Activated CD8-positive, alpha-beta memory T cell treated with anti-CD3 and anti-CD28 coated beads, Interleukin-2, amount 50 U/mL, for 48 hours (primary cell): ENCODE measurements at regions not wholly inside any gene's neighbourhood (a gene's known extent, or its start where the extent isn't known, plus 50 kb on each side); places are given as distances from the start of the nearest gene placed in this dataset.

Experiments
- DNase-seq: peaks from one replicate; pipeline ENCODE4 v3.0.0-alpha.2; 2020

GRCh38 chr5:171580502-171581265, 161.2 kb downstream of the FGF18 start:
- no peak for DNase-seq

GRCh38 chr5:171581781-171582180, 162.3 kb downstream of the FGF18 start:
- no peak for DNase-seq

GRCh38 chr5:171582849-171583248, 163.4 kb downstream of the FGF18 start:
- no peak for DNase-seq

- no peak for DNase-seq
Observed at GRCh38 chr5:171585981-171586380, 166.5 kb downstream of the FGF18 start.

- DNase-seq, result no peak
Observed at GRCh38 chr5:171586436-171586835, 167.0 kb downstream of the FGF18 start.

- DNase-seq, result no peak
Observed at GRCh38 chr5:171588046-171588445, 168.6 kb downstream of the FGF18 start.

GRCh38 chr5:171588790-171589189, 169.3 kb downstream of the FGF18 start:
- no peak for DNase-seq

- no peak for DNase-seq
Observed at GRCh38 chr5:171589461-171589860, 170.0 kb downstream of the FGF18 start.

GRCh38 chr5:171592076-171592475, 172.6 kb downstream of the FGF18 start:
- no peak for DNase-seq

- DNase-seq, result no peak
Observed at GRCh38 chr5:171592736-171593135, 173.3 kb downstream of the FGF18 start.

GRCh38 chr5:171593401-171593800, 174.0 kb downstream of the FGF18 start:
- no peak for DNase-seq

GRCh38 chr5:171593976-171594375, 174.5 kb downstream of the FGF18 start:
- DNase-seq, result no peak

- DNase-seq, result no peak
Observed at GRCh38 chr5:171595401-171595800, 176.0 kb downstream of the FGF18 start.

- no peak for DNase-seq
Observed at GRCh38 chr5:171595801-171596231, 176.4 kb downstream of the FGF18 start.

- no peak for DNase-seq
Observed at GRCh38 chr5:171596391-171596878, 177.0 kb downstream of the FGF18 start.

GRCh38 chr5:171597946-171598640, 178.6 kb downstream of the FGF18 start:
- no peak for DNase-seq

GRCh38 chr5:171598641-171599152, 179.2 kb downstream of the FGF18 start:
- no peak for DNase-seq

- DNase-seq, result no peak
Observed at GRCh38 chr5:171599411-171599810, 180.0 kb downstream of the FGF18 start.

- no peak for DNase-seq
Observed at GRCh38 chr5:171599957-171600612, 180.6 kb downstream of the FGF18 start.

- no peak for DNase-seq
Observed at GRCh38 chr5:171600741-171601265, 181.4 kb downstream of the FGF18 start.

- DNase-seq, result peak; percentile 56
Observed at GRCh38 chr5:171601266-171601881, 181.9 kb downstream of the FGF18 start.

- DNase-seq, result no peak
Observed at GRCh38 chr5:171603591-171603990, 182.0 kb upstream of the SMIM23 start.

GRCh38 chr5:171604195-171604594, 181.4 kb upstream of the SMIM23 start:
- no peak for DNase-seq
